HG02885 (cell line): ENCODE measurements at regions not wholly inside any gene's neighbourhood (a gene's known extent, or its start where the extent isn't known, plus 50 kb on each side); places are given as distances from the start of the nearest gene placed in this dataset.
"Not testable (repeated sequence)": the region's sequence is repeated elsewhere in the genome, so short reads cannot be mapped to it uniquely, and the experiment has no call there.

Experiments used
- ATAC-seq: cut with Tn5 transposase; IDR thresholded peaks from one replicate; pipeline ENCODE4 v1.9.1; 2021; ENCODE audit warnings: mild to moderate bottlenecking; ENCODE audit not compliant: unreplicated experiment, poor library complexity

DNA sequence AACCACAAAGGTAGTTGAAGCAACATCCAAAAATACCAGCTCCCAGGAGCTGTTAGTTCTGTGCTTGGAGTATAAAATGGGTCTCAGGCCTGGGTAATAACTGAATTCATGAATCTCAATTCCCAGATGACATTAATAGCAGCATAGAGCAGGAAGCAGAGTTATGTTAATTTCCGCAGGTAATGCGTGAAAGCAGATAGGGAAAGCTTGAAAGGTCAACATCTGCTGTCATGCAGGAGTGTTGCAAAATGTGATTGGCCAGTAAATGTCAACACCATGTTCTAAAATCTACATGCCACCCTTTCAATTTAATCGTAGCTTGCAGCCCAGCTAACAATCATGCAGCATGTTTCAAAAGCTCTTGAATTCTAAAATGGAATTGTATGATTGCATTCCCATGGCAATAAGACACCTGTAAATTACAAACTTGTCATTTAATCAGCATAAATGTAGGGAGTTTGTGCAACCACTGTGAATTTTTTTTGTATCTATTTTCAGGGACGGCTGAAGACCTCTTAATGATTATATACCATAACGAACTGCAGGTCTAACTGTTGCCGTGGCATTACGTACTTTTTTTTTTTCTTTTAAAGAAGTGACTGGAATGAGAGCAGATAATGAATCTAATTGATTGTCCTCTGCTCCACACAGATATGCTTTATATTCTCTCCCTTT is 635.8 kb upstream of the FOXG1 start:
- ATAC-seq = no peak

GRCh38 chr14:28138341-28138740 is 628.2 kb upstream of the FOXG1 start:
- no peak for ATAC-seq

- no peak for ATAC-seq
Observed at GRCh38 chr14:28141662-28142061, 624.9 kb upstream of the FOXG1 start.

DNA sequence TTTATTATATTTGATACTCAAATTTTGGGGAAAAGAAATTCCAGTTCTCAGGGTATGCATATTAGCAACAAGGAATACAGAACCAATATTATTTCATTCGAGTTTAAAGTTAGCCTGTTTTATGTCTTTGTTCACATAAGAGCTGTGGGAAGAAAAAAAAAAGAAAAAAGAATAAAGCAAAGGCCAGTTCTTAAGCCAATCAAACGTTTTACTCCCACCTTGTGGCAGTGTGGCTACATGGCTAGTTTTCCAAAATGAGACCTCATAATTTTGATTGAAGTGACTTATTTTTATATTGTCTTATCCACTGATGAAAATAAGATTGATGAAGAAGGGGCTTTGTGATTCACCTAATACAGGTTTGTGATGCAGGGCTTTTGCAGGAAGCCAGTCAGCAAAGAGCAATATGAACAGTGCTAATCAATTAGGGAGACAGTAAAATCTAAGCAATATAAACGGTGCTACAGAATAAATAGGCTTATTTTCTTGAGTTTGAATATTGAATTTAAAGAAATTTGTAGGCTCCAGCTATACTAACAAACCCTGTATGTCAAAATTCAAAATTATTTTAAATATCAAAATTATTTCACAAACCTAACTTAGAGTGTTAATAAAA is 624.1 kb upstream of the FOXG1 start:
- no peak for ATAC-seq

GRCh38 chr14:28143316-28143715 is 623.3 kb upstream of the FOXG1 start:
- ATAC-seq = no peak

GRCh38 chr14:28151926-28152325 is 614.7 kb upstream of the FOXG1 start:
- no peak for ATAC-seq

- no peak for ATAC-seq
Observed at GRCh38 chr14:28152453-28153044, 614.0 kb upstream of the FOXG1 start.

- ATAC-seq = no peak
Observed at GRCh38 chr14:28157289-28157869, 609.2 kb upstream of the FOXG1 start.

- no peak for ATAC-seq
Observed at GRCh38 chr14:28157887-28158791, 608.4 kb upstream of the FOXG1 start.

- ATAC-seq = no peak
Observed at GRCh38 chr14:28161040-28161439, 605.5 kb upstream of the FOXG1 start.

DNA sequence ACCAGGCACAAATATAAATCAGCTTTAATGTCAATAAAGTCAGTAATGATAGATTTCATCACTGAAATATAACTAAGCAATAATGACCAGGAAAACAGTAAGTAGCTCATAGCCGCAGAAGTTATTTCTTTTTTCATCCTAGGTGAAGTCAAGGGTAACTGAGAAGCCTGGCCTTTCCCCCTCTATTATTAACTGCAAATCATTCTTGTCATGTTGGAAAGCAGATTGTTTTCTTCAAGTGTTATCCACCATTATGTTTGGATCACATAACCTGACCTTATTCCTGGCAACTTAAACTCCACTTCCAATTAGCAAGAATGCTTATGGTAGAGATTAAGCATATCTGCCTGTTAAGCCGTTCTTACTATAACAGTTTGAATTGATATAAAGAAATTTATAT is 603.4 kb upstream of the FOXG1 start:
- no peak for ATAC-seq

DNA sequence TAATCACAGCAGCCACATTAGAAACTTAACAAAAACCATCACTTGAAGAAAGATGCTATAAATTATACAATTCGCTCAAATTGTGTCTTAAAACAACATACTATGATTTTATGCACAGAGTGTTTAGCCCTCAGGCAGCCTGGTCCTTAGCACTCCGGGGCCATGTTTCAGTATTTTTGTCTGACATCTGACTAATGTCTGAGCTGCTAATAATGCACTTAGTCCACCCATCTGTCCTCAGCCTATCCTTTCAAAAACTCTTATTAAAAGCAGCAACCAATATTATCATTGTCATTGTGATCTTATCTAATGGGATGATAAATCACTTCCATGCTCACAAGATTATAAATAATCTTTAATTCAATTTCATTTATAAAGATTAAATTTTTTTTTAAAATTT is 602.7 kb upstream of the FOXG1 start:
- ATAC-seq = no peak

GRCh38 chr14:28187902-28188830 is 578.4 kb upstream of the FOXG1 start:
- ATAC-seq = not testable (repeated sequence)

GRCh38 chr14:28196878-28197277 is 569.7 kb upstream of the FOXG1 start:
- ATAC-seq = no peak

DNA sequence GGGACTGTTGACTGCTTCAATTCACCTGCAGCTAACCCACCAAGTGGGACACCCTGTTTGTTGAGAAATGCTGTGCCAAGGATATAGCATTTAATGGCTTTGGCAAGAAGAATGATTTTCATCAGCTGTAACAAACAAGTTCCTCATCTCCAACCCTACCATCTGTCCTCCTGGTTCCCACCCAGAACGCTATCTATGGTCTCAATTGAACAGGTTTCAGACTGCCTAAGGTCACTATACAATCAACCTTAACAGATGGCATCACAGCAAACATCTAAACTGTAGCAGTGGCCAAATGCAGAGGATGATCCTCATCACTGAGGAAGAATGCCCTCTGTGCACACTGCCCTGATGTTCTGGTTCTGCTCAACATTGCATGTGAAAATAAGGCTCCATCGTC is 546.2 kb upstream of the FOXG1 start:
- ATAC-seq = no peak

DNA sequence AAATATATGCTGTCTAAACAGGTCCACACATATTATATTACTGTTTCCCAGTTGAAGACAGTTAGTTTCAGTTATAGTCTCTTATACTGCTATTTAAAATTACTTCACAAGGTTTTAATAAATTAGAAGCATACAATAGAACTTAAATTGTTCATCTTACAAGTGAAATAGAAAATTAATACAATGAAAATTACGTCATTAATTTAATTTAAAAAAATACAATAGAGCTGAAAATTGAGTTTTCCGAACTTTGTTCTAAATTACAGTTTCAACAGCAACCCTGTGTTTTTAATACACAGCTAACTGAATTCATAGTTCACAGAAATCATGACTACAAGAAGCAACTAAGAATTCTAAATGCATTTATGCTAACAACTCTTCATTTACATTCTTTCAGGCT is 525.7 kb upstream of the FOXG1 start:
- no peak for ATAC-seq

- ATAC-seq = no peak
Observed at GRCh38 chr14:28242895-28243294, 523.7 kb upstream of the FOXG1 start.

DNA sequence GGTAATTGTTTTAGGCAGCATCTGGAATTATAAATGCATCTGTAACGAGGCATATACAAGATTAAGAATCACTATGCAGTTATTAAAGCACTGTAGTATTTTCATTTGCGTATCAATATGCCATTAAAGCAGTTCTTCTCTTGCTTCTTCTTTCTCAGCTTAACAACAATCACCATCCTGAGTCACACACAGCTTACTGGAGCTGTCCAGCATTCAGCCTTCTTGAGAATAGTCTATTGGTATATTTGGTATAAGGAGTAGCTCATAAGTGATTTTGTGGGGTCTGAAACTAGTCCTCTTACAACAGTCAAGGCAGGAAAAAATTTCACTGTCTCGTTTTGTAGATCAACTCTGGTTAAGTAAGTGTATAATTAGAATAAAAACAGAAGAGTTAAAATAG is 523.0 kb upstream of the FOXG1 start:
- no peak for ATAC-seq

GRCh38 chr14:28245216-28245615 is 521.4 kb upstream of the FOXG1 start:
- no peak for ATAC-seq

GRCh38 chr14:28247491-28247890 is 519.1 kb upstream of the FOXG1 start:
- no peak for ATAC-seq
